ENCODE measurements at regions not wholly inside any gene's neighbourhood (a gene's known extent, or its start where the extent isn't known, plus 50 kb on each side); places are given as distances from the start of the nearest gene placed in this dataset.

- no peak for TF ChIP-seq TSHZ2 (CRISPR knock-in tag; IDR thresholded peaks at IDR 0.05)
- no peak for TF ChIP-seq POU6F1 (CRISPR knock-in tag; IDR thresholded peaks at IDR 0.05; ENCODE audit: borderline replicate concordance, low read depth)
- TF ChIP-seq TOX (CRISPR knock-in tag; IDR thresholded peaks at IDR 0.05; ENCODE audit: borderline replicate concordance) = no peak
These were observed 62.8 kb upstream of the PRR5 start for GRCh38 chr22:44638971-44639760.
